Breast epithelium (tissue), 3 donors: ENCODE measurements at regions not wholly inside any gene's neighbourhood (a gene's known extent, or its start where the extent isn't known, plus 50 kb on each side); places are given as distances from the start of the nearest gene placed in this dataset.

Source experiments
- CTCF ChIP-seq, 3 donors: fragments of 450-650 bp; IDR thresholded peaks; one replicate each; pipeline ENCODE4 v1.5.1; 2016 to 2017; ENCODE audit warnings: antibody characterized with exemption in 3 of 3, mild to moderate bottlenecking in 3 of 3, moderate library complexity in 3 of 3
- POLR2A ChIP-seq: fragments of 450-650 bp; IDR thresholded peaks from one replicate; pipeline ENCODE4 v1.6.1; 2016; ENCODE audit warnings: antibody characterized with exemption, mild to moderate bottlenecking, moderate library complexity

GRCh38 chr5:103866169-103866568 lies 303.6 kb upstream of the NUDT12 start:
- no peak for TF ChIP-seq POLR2A
- no peak for TF ChIP-seq CTCF (IDR thresholded peaks at IDR 0.05)
